Fibroblast of peridontal ligament (primary cell): ENCODE measurements at regions not wholly inside any gene's neighbourhood (a gene's known extent, or its start where the extent isn't known, plus 50 kb on each side); places are given as distances from the start of the nearest gene placed in this dataset.
A peak's percentile ranks its signal among the peaks of the same experiment; 100 is the strongest.

Experiments
- DNase-seq: peaks from one replicate; pipeline ENCODE4 v3.0.0-alpha.2; 2010; ENCODE audit errors: extremely low read depth

DNA sequence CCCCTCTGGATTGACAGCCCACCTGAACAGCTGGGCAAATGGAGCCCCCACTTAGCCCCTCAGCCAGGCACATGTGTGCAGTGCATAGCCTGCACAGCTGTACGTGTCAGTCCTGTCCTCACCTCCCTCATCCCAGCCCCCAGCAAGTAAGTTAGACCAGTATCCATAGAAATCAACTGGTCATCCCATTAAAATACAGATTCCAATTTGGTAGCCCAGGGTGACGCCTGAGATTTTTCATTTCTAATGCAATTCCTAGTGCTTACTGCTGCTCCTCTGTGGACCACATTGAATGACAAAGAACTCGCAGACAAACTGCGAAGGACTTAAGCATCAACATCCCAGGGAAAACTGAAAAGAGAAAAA is 99.0 kb upstream of the GJB5 start:
- no peak for DNase-seq

DNA sequence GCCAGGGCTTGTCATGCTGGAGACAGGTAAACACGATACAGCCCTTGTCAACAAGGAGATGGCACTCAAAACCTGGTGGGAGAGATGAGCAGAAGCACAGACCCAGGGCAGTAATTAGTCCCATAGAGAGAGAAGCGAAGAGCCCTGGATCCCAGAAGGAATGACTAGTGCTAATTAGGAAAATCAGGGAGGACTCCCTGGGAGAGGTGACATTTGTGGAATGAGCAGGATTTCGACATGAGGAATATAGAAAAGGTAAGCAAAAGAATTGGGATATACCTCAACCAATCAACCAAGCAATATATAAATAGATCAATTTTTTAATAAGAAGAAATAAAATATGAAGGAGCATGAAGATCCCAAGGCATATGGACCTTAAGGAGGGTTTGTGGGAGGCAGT is 98.5 kb upstream of the GJB5 start:
- no peak for DNase-seq

DNA sequence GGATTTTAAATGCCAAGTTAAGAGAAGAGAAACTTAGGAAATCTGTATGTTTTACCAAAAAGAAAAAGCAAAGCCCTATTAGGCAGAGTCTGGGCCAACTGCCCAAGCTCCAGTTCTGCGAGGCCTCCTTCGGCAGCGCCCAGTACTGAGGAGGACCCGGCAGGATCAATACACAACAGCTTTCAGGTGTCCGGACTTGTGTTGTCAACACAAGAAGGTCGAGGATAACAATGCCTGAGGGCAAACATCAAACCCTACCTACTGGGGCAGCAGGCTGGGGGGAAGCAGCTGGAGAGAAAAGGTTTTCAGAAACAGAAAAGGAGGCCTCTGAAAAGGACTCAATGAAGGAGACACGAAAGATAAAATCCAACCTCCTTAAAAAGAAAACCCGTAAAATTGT is 98.1 kb upstream of the GJB5 start:
- DNase-seq, result no peak

DNA sequence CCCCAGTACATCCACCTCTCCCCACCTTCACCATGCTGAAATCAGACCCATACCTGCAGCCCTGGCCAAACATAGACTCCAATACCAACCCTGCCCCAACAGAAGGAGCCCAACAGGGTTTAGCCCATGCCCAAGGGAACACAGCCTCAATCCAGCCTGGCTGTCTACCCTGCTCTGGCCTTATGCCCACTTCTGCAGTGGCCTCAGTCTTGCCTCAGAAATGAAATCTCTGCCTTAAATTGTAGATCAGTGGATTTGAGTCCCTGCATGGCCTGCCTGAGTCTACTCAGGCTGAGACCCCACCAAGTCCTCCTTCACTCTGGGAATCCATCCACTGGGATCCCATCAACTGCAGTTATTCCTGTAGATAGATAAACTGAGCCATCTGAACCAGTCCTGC is 97.6 kb upstream of the GJB5 start:
- DNase-seq, result no peak

DNA sequence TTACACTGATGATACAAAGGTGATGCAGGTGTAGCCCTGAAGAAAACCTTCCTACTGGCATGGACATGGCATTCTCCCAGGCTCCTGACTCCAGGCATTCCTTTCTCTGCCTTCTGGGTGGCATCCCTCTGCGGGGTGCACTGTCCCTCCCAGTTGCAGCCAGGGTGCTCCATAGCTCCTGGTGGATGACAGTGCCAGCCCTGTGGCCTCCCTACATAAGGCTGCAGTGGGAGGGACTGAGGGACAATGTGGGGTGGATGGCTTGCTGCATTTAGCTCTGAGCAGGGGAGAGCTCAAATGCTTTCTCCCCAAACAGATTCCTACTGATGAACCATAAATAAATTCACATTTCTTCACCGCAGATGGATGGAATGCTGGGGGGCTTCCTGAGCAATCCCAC is 97.0 kb upstream of the GJB5 start:
- no peak for DNase-seq

DNA sequence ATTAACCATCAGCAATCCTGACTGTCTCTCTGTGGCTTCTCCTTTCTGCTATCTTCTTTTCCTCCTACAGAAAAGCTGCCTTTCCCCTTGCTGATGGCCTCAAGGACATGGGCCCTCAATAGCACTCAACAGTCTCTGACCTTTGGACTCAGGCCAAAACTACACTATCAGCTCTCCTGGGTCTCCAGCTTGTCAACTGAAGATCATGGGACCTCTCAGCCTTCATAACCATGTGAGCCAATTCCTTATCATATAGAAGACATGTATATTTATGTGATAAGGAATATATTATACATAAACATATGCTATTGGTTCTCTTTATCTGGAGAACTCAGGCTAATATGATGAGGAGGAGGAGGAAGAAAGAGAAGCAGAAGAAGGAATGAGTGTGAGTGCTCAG is 91.8 kb upstream of the GJB5 start:
- DNase-seq, result no peak

DNA sequence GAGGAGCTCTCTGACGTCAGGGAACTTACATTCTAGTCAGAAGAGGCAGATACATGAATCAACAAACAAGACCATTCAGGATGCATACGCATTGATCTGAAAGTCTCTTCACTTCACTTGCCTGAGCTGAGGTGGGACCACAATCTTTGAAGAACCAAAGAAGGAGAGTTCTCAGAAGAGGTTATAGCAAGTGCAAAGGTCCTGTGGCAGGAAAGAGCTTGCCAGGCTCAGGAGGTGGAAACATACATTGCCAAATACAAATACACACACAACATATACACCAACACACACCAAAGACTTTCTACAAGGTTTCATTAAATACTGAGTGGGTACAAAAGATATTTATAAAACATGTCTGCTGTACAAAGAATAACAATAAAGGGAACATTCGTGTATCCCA is 86.8 kb upstream of the GJB5 start:
- DNase-seq, result no peak

DNA sequence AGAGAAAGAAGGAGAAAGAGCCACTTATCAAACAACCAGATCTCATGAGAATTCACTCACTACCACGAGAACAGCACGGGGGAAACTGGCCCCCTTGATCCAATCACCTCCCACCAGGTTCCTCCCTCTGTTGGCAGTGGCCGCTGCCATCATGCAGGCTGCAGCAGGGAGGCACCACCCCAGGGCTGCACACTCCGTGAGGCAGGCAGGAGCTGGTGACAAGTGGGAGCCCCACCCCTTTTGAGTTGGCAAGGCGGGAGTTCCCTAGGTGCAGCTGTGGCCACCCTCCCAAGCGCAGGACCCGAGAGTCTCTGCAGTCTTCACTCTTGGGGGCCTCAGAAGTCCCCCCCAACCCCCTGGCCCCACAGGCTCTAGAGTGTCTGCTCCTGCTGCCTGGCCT is 83.9 kb upstream of the GJB5 start:
- DNase-seq, result no peak

DNA sequence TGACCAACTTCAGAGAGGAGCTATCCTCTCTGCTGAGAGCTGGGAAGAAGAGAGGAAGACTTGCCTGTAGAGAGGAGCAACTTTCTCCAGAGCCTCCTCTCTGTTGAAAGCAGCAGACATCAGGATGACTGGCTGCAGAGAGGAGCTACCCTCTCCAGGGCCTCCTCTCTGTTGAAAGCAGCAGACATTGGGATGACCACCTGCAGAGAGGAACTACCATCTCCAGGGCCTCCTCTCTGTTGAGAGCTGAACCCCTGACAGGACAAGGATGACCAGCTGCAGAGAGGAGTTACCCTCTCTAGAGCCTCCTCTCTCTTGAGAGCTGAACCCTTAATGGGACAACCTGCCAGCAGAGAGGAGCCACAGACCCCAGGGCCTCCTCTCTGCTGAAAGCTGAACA is 83.0 kb upstream of the GJB5 start:
- no peak for DNase-seq

DNA sequence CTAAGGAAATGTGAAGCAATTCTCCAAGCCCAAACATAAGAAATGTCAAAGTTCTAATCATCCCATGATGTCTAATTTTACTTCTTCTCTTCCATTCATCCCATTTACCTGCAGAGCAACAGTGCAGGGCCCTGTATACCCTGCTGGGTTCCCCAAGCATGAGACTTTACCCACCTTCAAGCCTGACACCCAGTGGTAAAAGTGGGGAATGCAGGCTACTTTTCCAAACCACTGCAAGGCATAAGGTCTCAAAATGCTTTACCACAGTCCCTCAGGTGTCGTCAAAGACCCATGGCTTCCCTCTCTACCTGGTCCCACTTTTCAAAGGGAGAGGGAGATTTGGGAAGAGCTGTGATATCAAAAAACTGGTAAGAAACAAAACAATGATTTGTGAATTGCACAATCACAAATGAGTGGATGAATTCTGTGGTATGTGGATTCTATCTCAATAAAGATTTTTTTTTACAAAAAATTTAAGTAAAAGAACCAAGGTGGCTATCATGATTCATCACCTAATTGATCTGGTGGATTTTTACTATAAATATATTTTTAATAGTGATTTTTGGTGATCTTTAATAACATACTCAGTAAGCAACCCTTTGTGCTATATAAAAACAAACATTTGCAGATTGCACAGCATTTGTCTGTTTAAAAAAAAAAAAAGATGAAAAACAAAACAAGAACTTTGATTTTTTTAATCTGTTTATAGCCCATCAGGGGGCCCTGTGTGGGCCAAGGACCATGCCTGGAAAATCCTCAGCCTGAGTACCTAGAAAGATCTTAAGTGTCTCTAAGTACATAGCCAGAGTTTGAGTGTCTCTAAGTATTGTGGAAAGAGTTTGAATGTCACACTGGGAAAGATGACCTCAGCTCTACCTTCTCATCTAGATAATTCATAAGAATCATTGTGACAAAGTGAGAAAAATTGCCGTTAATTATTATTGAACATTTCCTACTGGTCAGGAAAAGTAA is 73.1 kb upstream of the GJB5 start:
- DNase-seq, result peak; percentile 7

DNA sequence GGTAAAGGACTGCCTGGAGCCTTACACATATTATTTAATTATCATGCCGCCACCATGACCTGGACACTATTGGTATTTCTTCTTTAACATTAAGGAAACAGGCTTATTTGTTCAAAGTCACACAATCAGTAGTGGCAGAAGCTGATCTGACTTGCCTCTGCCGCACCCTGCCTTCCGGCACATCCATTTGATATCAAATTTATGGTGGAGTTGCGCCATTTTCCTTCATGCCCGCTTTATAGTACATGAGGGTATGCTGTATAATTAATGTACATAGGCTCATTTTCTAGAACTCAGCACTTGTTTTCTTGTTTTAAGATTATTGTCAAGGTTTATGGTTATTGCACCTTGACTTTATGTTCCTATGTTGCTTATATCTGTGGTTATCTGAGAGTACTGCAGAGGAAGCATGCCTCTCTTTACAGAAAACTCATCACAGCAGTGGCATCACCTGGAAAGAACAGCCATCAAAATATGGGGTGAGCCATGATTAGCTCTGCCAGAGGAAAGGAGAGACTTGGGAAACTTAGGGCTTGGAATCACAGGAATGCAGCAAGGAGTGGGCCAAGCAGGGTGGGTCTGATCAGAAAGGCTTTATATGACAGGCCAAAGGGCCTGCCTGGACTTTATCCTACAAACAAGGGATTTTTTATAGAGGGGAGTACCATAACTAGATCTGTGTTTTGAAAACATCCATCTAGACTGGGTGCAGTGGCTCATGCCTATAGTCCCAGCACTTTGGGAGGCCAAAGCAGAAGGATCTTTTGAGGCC is 72.2 kb upstream of the GJB5 start:
- no peak for DNase-seq

DNA sequence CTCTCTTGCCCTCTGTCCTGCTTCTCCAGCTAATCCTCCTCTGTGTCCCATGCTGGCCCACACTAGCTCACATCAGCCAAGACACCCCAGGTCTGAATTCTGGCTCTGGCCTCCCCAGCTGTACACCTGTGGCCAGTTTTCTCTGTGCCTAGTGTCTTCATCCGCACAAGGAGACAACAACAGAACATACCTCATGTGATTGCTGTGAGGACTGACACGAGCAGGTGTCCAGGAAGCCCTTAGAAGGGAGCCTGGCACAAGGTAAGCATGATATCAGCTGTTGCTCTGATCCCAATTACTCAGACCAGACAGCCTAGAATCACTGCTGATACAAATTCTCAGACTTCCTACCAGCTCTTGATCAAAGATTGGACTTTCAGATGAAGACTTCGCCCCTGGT is 71.2 kb upstream of the GJB5 start:
- no peak for DNase-seq

DNA sequence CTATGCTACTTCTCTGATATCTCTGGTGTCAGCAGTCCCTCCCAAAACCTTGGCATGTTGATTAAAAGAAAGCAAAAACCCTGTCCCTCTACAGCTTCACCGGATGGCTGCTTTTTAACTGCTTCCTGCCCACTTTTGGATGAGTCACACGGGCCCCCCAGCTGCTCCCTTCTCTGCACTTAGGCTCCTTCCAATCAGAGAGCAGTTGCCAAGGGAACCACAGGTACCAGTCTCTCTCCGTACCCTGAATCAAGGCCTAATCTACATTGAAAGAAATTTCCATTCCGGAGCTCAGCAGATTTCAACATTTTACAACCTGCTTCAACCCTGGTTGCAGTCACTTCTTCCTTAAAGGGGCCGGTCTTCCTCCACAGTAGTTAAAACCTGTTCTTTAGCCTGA is 70.6 kb upstream of the GJB5 start:
- DNase-seq, result no peak

DNA sequence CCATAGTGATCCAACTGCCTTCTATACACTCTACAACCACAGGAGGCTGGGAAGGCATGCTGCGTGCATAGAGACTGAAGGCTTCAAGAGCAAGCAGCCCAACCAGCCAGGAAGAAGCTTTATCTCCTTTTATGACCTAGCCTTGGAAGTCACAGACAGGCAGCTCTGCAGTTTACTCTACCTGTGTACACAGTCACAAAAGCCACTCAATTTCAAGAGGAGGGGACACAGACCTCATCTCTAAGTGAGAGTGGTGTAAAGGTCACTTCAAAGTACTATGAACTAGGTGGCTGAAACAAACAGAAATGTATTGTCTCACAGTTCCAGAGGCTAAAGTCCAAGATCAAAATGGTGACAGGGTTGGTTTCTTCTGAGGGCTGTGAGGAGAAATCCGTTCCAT is 69.6 kb upstream of the GJB5 start:
- DNase-seq, result no peak

DNA sequence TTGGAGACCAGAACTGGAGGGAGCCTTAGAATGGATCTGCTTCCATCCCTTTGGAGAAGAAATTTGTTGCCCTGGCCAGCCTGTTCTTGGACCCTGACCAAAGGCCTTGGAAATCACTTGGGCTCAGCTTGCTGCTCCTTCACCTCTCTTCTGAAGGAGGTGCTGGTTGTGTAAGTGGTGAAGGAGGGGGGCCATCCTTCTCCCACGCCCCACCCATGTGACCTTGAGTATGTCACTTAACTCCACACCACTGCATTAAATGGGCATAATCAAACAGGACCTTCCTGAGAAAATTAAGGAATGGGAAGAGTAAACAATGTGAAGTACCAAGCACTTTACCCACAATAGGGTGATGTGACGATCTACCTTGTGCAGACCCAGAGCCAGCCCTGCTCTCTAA is 68.3 kb upstream of the GJB5 start:
- no peak for DNase-seq

DNA sequence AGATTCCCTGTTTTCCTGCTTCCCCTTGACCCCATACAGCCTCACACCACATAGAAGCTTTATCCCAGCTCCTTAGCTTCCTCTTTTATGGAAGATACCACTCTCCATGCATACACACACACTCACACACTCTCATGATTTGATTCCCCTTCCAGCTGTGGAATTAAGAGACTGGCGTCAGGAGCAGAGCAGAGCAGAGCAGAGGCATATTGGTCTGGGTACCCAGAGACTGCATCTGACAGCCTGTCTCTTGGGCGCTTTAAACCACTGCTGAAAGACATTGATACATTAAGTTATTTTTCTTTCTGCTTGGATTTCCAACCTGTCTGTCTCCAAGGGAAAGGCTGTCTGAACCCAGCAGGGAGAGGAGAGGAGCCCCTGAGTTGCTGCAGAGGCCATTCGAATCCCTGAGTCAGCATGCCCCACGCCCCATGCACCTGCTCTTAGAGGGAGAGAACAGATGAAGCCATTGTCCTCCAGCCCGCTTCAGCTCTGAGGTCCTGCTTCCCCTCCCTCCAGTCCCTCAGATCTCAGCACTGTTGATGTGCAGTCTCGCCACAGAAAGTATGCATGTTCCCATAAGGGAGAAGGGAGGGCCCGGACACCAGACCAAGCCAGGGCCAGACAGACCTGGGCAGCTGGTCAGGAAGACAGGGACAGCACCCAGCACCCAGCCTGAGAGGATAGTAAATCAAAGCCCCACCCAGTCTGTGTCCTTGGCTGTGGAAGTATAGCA is 66.7 kb upstream of the GJB5 start:
- no peak for DNase-seq

DNA sequence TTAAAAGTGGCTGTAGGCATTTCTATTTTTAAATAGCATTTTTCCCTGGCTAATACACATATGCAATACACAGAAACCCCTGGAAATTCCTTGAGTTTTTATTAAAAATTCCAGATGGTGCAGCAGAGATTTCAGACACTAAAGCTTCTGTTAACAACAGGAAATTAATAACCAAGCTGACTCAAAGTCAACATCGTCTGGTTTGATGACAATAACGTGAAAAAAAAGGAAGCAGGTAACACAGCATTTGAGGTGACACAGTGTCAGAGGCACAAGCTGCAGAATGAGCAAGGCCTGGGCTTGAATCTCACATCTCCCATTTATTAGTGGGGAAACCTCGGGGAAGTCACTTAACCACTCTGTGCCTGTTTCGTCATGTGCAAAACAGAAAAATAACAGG is 64.6 kb upstream of the GJB5 start:
- no peak for DNase-seq

DNA sequence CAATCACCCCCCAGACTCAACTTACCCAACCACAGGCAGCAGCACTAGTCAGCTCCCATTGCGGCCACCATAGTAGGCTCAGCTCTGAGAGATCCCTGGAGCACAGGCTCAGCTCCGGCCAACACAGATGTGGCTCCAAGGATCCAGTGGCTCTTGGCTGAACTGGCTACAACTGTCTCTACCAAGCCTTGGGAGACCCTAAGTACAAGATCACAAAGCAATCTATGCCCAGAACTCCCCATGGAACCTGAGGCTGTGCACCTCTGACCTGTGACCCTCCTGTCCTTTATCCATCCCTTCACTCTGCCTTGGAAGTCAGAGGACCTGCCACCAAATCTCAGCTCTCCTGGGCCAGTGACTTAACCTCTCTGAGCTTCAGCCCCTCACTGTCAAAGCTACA is 61.8 kb upstream of the GJB5 start:
- no peak for DNase-seq

DNA sequence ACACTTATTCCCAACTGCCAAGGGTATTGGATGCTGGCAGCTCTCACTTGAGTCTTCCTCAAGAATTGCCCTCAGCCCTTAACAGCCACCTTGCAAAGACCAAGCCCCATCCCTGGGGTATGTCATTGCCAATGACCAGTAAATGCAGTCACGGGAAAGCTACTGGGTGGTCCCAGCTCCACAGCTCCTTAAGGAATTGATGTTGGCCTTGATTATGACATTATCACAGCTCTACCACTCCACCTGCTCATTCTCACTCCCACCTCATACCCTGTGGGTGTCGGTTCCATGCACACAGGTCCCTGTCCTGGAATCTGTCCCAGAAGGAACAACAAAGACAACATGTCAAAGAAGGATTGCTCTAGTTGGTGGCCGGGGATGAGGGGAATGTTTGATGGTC is 60.5 kb upstream of the GJB5 start:
- DNase-seq, result no peak

DNA sequence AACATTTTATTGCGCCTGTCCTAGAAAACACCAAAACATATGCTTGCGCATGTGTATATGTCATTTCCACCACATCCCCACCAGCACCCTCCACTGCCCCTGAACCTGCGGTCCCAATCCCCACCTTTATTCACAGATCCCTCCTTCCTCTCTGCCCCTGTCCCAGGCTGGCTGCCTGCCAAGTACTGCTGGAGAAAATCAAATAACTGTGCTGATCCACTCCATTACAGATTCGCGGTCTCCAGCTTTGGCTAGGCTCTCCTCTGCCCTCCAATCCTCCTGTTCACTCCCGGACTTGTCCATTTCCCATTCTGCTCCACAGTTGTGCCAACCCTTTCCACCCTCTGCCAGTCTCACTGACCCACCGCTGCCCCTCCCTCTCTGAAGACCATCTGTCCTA is 59.3 kb upstream of the GJB5 start:
- DNase-seq, result no peak

DNA sequence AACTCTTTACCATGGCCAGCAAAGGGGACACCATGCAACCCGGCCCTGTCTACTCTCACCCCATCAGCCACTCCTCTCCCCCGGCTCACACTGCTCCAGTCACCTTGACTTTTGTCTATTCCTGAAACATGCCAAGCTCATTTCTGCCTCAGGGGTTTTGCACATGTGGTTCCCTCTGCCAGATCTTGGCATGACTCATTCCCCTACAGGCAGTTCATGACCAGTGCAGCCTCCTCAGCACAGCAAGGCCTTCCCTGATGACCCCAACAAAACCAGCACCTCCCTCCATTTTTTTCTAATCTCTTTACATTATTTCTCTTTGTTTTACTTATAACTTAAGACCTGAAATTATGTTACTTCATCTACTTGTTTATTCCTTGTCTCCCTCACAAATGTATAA is 58.6 kb upstream of the GJB5 start:
- DNase-seq, result no peak

DNA sequence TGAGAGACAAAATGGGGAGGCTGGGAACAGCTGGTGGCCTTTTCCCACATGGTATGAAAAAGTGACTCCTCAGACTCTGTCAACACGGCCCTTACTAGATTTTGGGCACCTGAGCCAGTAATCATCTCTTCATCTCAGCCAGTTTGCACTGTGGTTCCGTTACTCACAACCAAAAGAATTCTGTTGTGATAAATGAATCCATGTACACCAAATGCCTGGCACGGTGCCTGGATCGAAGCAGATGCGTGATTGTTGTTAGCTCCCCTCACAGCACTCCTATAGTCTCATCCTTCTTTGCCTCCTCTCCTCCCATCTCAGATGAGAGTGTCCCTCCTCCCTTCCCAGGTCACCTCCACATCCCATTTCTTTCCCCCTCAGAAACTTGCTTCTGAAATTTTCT is 57.9 kb upstream of the GJB5 start:
- DNase-seq, result no peak

DNA sequence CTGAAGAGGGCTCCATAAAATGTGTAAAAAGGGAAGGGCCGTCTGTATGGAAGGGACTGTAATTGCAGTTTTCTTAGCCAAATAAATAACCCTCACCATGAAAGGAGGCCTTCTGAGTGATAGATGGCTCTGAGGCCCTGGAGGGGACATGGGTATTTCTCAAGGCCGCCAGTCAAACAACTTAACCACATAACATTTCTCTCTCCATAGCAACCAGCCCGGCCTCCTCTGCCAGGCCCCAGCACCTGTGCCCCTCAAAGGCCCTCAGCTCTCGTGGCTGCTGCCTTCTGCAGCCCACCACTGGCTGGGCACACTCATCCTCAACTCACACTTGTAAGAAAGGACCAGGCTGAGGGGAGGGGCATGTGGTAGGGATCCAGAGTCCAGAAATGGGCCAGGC is 57.0 kb upstream of the GJB5 start:
- DNase-seq, result no peak
